Ascending aorta (tissue), 2 donors: ENCODE measurements at regions not wholly inside any gene's neighbourhood (a gene's known extent, or its start where the extent isn't known, plus 50 kb on each side); places are given as distances from the start of the nearest gene placed in this dataset.
"Not testable (repeated sequence)": the region's sequence is repeated elsewhere in the genome, so short reads cannot be mapped to it uniquely, and the experiment has no call there.

Source experiments
- DNase-seq, 2 donors: peaks; one replicate each; pipeline ENCODE4 v3.0.0-alpha.2; 2019; ENCODE audit warnings: low spot score in 2 of 2
- H3K27ac ChIP-seq, 2 donors: fragments of 200-600 bp; sonication (generic); one replicate each; pipeline ENCODE4 v1.5.1; 2016 to 2017; ENCODE audit warnings: mild to moderate bottlenecking in 1 of 2
- H3K27me3 ChIP-seq: fragments of 200-600 bp; sonication (generic); one replicate; pipeline ENCODE4 v1.5.1; 2017
- H3K36me3 ChIP-seq, 2 donors: fragments of 200-600 bp; sonication (generic); one replicate each; pipeline ENCODE4 v1.5.1; 2016
- H3K4me1 ChIP-seq, 2 donors: fragments of 200-600 bp; sonication (generic); one replicate each; pipeline ENCODE4 v1.5.1; 2016 to 2017; ENCODE audit warnings: mild to moderate bottlenecking in 1 of 2
- H3K4me3 ChIP-seq, 2 donors: fragments of 200-600 bp; sonication (generic); one replicate each; pipeline ENCODE4 v1.5.1; 2016 to 2017; ENCODE audit warnings: mild to moderate bottlenecking in 1 of 2
- H3K9me3 ChIP-seq, 2 donors: fragments of 200-600 bp; sonication (generic); one replicate each; pipeline ENCODE4 v1.5.1; 2016
- intact Hi-C: fragments of 100-400 bp; cut with DNase I; formaldehyde crosslinking; loops from one replicate; pipeline ENCODE4 v1.15.1; 2023
- TF ChIP-seq, protein P1 (sequence below), 3 experiments: fragments of 200-600 bp in 2 of 3; fragments of 450-650 bp in 1 of 3; sonication (generic) in 2 of 3; IDR thresholded peaks; one replicate each; pipeline ENCODE4 v1.5.1; 2016 to 2019; ENCODE audit warnings: antibody characterized with exemption in 3 of 3, mild to moderate bottlenecking in 1 of 3, moderate library complexity in 1 of 3

DNA sequence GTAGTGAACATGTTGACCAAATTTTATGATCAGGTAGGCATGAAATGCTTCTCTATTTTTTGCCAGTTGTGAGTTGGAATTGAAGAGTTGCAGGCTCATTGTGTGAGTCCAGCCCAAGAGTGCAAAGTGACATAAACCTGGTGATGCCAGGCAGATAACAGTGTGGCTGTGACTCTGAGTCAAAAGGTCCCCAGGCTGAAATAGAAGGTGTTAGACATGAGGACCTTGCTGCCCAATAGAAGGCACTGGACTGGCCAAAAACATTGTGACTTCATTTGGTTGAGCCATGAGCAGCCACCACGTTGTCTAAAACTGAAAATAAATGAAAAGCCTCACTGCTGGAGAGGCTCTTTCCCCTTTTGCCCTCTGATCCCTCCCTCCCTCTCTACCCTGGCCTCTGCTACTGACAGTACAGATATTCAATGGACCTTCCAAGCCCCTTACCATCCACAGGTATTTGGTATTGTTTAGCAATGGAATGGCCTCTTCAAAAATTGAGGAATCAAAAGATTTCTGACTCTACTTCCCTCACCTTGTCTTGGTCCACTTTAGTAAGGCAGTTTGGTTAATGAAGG lies 67.8 kb upstream of the ABCD3 start:
- Histone ChIP-seq H3K4me3 (no peak overlapping the region), H3K27me3 (no peaks in the 10 kb centered on the region), H3K36me3 (no peaks in the 10 kb centered on the region), H3K9me3 (no peaks in the 10 kb centered on the region), H3K4me1 (no peaks in the 10 kb centered on the region), H3K27ac (no peak overlapping the region)
- intact Hi-C loops: no loop called here
- no peak for DNase-seq
- TF ChIP-seq, protein P1, sequence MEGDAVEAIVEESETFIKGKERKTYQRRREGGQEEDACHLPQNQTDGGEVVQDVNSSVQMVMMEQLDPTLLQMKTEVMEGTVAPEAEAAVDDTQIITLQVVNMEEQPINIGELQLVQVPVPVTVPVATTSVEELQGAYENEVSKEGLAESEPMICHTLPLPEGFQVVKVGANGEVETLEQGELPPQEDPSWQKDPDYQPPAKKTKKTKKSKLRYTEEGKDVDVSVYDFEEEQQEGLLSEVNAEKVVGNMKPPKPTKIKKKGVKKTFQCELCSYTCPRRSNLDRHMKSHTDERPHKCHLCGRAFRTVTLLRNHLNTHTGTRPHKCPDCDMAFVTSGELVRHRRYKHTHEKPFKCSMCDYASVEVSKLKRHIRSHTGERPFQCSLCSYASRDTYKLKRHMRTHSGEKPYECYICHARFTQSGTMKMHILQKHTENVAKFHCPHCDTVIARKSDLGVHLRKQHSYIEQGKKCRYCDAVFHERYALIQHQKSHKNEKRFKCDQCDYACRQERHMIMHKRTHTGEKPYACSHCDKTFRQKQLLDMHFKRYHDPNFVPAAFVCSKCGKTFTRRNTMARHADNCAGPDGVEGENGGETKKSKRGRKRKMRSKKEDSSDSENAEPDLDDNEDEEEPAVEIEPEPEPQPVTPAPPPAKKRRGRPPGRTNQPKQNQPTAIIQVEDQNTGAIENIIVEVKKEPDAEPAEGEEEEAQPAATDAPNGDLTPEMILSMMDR (IDR thresholded peaks at IDR 0.05): no peak

DNA sequence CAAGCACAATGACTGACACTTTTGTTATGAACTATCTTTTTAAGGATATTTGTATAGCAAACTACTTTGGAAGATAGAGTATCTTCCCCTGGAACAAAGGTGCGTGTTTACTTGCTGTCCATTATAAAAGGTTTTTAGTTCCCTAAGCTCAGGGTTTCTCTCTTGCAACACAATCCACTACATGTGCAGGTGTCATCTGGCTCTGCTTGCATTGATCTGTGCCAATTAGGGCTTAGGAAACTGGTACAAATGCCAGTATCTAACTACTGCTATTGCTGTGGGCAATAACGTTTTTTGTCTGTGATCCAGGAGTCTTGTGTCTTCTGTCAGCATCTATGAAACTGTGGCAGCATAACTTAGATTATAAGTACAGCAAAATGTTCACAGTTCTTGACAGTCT lies 68.3 kb upstream of the ABCD3 start:
- no peak for DNase-seq
- Histone ChIP-seq H3K27ac (no peak overlapping the region), H3K4me1 (no peaks in the 10 kb centered on the region), H3K36me3 (no peaks in the 10 kb centered on the region), H3K27me3 (no peaks in the 10 kb centered on the region), H3K4me3 (no peak overlapping the region), H3K9me3 (no peaks in the 10 kb centered on the region)
- intact Hi-C loops: no loop called here
- TF ChIP-seq, protein P1 (IDR thresholded peaks at IDR 0.05): no peak

DNA sequence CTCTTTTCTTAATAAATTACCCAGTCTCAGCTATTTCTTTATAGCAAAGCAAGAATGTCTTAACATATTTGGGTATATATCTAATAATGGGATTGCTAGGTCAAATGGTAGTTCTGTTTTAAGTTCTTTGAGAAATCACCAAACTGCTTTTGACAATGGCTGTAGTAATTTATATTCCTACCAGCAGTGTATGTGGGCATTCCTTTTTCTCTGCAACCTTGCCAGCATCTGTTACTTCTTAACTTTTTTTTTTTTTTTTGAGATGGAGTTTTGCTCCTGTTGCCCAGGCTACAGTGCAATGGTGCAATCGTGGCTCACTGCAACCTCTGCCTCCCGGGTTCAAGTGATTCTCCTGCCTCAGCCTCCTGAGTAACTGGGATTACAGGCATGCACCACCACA lies 69.8 kb upstream of the ABCD3 start:
- H3K4me1 ChIP-seq, intact Hi-C loops, H3K27me3 ChIP-seq, DNase-seq, H3K9me3 ChIP-seq, H3K36me3 ChIP-seq, H3K27ac ChIP-seq, H3K4me3 ChIP-seq: not testable (repeated sequence)

DNA sequence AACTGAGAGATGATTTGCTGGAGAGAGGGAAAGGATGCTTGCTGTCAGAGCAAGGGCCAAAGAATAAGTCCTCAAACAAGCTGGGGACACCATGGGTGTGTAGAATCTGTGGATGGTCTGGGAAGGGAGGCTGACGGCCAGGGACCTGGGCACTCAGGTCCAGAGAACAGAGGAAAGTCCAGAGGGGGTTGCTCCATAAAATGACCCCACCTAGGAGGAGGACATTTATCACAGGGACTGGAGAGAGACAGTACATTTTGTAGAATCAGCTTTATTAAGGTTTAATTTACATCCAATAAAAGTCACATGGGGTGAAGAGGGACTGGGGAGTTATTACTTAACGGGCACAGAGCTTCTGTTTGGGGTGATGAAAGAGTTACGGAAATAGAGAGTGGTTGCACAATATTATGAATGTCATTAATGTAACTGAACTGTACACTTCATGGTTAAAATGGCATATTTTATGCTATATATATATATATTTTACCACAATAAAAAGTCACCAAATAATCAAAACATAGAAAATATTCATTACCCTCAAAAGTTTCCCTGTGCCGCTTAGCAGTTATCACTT lies 73.0 kb upstream of the ABCD3 start:
- TF ChIP-seq, protein P1 (IDR thresholded peaks at IDR 0.05): no peak
- no peak overlapping the region for H3K27ac ChIP-seq
- H3K4me1 ChIP-seq: no peaks in the 10 kb centered on the region
- intact Hi-C loops: no loop called here
- H3K36me3 ChIP-seq: no peaks in the 10 kb centered on the region
- DNase-seq: no peak
- H3K27me3 ChIP-seq: no peaks in the 10 kb centered on the region
- H3K9me3 ChIP-seq: no peaks in the 10 kb centered on the region
- no peak overlapping the region for H3K4me3 ChIP-seq

DNA sequence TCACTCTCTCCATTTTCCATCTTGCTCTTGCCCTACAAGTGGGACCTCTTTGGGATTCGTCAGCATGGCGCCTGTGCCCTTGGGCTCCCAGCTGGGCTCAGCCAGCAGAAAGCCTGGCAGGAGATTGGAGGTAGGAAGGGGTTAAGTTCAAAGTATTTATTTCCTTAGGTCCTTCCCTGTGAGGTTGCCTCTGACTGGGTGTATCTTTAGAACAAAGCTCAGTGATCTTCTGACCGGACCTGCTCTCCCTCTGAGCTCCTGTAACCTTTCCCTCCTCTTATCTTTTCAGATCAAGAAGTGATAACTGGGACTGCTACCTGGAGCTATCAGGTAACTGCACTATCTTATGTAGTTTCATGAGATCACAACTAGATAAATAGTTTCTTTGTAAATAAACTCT lies 75.8 kb upstream of the ABCD3 start:
- DNase-seq: no peak
- TF ChIP-seq, protein P1 (IDR thresholded peaks at IDR 0.05): no peak
- Histone ChIP-seq H3K27ac (no peak overlapping the region), H3K4me1 (no peaks in the 10 kb centered on the region), H3K9me3 (no peaks in the 10 kb centered on the region), H3K27me3 (no peaks in the 10 kb centered on the region), H3K4me3 (no peak overlapping the region), H3K36me3 (no peaks in the 10 kb centered on the region)
- intact Hi-C loops: no loop called here

DNA sequence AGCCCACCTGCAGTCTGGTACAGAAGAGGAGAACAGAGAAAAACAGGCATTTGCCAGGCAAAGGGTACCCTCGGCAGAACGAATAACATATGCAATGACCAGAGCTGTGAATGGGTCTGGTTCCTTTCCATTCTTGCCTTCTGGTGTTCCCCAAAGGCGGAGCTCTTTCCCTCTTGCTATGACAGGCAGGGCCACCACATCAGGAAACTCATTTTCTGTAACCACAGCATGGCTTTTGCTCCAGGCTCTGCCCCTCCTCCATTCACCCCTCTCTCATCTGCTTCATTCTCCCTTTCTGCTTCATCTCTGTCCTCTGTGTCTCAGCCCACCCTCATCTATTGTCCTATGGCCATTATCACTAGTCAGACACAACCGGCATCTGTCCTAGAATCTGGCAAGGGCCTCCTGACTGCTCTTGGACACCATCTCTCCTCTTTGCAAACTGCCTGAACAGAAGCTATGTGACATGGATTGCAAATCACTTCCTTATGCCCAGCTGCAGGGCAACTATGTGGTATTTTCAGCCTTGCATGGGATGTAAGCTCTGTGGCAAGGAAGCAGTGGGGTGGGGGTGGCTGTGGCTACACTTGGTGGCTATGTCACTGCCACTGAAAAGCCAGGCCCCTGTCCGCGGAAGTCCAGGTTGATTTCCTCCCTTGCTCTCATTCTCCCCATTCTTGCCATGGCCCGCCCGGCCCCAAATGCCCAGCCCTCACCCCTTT lies 78.8 kb upstream of the ABCD3 start:
- Histone ChIP-seq H3K27me3 (no peaks in the 10 kb centered on the region), H3K4me3 (no peak overlapping the region), H3K9me3 (no peaks in the 10 kb centered on the region), H3K27ac (no peak overlapping the region), H3K36me3 (no peaks in the 10 kb centered on the region), H3K4me1 (no peaks in the 10 kb centered on the region)
- TF ChIP-seq, protein P1 (IDR thresholded peaks at IDR 0.05): no peak
- intact Hi-C loops: loop anchor here (5.0 to 10.0 kb wide), 2 partner anchors 123 to 435 kb away; partner anchors contain the start of gene GCLM
- no peak for DNase-seq
